B cell (primary cell): ENCODE measurements at regions not wholly inside any gene's neighbourhood (a gene's known extent, or its start where the extent isn't known, plus 50 kb on each side); places are given as distances from the start of the nearest gene placed in this dataset.

ENCODE experiments used
- CTCF ChIP-seq: fragments of 200-600 bp; IDR thresholded peaks from one replicate; pipeline ENCODE4 v1.8.0; 2022; ENCODE audit warnings: antibody characterized with exemption, mild to moderate bottlenecking
- EZH2 ChIP-seq: IDR thresholded peaks from 2 replicates; pipeline ENCODE4 v1.6.1; 2012; ENCODE audit warnings: borderline replicate concordance, low read depth, mild to moderate bottlenecking, moderate library complexity, low read length; ENCODE audit not compliant: insufficient read depth, poor library complexity, severe bottlenecking

DNA sequence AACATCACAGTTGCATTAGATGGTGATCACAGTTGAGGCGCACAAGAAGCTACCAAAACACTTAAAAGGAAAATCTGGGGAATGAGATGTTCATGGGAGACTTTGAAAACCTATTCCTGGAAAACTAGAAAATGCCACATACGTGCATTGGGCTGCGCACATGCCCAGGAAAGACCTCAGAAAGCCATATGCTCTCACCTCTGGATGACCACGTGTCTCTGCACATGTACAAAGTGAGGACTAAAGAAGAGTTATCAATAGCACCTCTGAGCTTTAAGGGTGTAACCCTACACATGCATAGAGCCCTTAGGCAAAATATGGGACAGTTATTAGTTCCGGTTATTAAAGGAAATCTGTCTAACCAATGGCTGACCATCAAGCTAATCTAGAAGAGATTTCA is 77.7 kb downstream of the CRPPA start:
- no peak for TF ChIP-seq EZH2
- no peak for TF ChIP-seq CTCF
